Small intestine (tissue), 7 donors: ENCODE measurements at regions not wholly inside any gene's neighbourhood (a gene's known extent, or its start where the extent isn't known, plus 50 kb on each side); places are given as distances from the start of the nearest gene placed in this dataset.
"Not testable (repeated sequence)": the region's sequence is repeated elsewhere in the genome, so short reads cannot be mapped to it uniquely, and the experiment has no call there.

Experiments
- DNase-seq, 2 donors: peaks; one replicate each; pipeline versions ENCODE4 v3.0.0 to v3.0.0-alpha.2; 2013
- FAIRE-seq: peaks from 2 replicates; lab custom pipeline; 2012; peaks lifted over from hg19 to GRCh38; lab: Jason Lieb, UNC
- H3K27ac ChIP-seq, 3 donors: one replicate each; pipeline ENCODE4 v1.5.1; 2013; ENCODE audit warnings: low read length in 2 of 3, mild to moderate bottlenecking in 2 of 3, control low read depth in 1 of 3, inconsistent platforms in 1 of 3, low read depth in 1 of 3, moderate library complexity in 1 of 3
- H3K27me3 ChIP-seq, 3 donors: one replicate each; pipeline ENCODE4 v1.6.1; 2013; ENCODE audit warnings: low read length in 3 of 3, inconsistent platforms in 1 of 3; ENCODE audit not compliant: control insufficient read depth in 3 of 3, insufficient read depth in 3 of 3
- H3K36me3 ChIP-seq, 3 donors: one replicate each; pipeline ENCODE4 v1.6.1; 2013; ENCODE audit warnings: low read length in 3 of 3, inconsistent platforms in 1 of 3, low read depth in 1 of 3, mild to moderate bottlenecking in 1 of 3, moderate library complexity in 1 of 3; ENCODE audit not compliant: control insufficient read depth in 3 of 3, insufficient read depth in 2 of 3
- H3K4me1 ChIP-seq, 3 donors: one replicate each; pipeline ENCODE4 v1.6.1; 2013; ENCODE audit warnings: low read length in 2 of 3, inconsistent platforms in 1 of 3, low read depth in 1 of 3, mild to moderate bottlenecking in 1 of 3, moderate library complexity in 1 of 3; ENCODE audit not compliant: control insufficient read depth in 3 of 3, insufficient read depth in 2 of 3
- H3K4me3 ChIP-seq, 3 donors: one replicate each; pipeline ENCODE4 v1.5.1; 2013; ENCODE audit warnings: low read length in 3 of 3, control low read depth in 1 of 3, inconsistent platforms in 1 of 3, low read depth in 1 of 3, mild to moderate bottlenecking in 1 of 3, moderate library complexity in 1 of 3
- H3K9me3 ChIP-seq, 2 donors: one replicate each; pipeline ENCODE4 v1.6.1; 2013; ENCODE audit warnings: low read depth in 1 of 2, low read length in 1 of 2; ENCODE audit not compliant: control insufficient read depth in 2 of 2, insufficient read depth in 1 of 2
- WGBS, 3 donors: extraction: QIAGEN DNeasy Blood & Tissue Kit; methylation state at CpG; one replicate each; pipeline ENCODE4 v1.1.7; 2013; 5-methylcytosine and 5-hydroxymethylcytosine counted together
- donor health status: healthy with polysubstance abuse.
- donor health status: control.
- donor health status: control.
- donor health status: Bipolar disorder and iron deficiency.
- donor health status: healthy.

DNA sequence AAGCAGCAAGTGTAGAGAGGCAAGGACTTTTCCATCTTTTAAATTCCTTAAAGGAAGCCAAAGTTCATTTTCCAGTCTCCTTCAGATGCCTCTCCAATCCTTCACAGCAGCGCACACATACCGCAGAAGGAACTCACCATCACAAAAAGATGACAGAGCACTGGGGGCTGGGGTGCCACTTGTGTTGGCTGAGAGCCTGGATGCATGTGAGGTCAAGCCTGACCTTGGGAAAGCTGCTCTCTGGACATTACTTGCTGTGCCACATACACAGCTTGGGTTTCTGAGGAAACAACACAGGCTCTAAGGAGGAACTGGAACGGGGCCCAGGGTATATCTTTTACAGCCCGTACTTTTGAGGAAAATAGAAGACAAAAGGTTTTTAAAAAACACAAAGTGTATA lies 364.3 kb upstream of the MEX3C start:
- Histone ChIP-seq H3K9me3 (no peaks in the 10 kb centered on the region), H3K27me3 (peaks cover 0 to 2% (median 0%) of the 10 kb centered on the region in 3 donors), H3K36me3 (no peaks in the 10 kb centered on the region), H3K4me3 (no peak overlapping the region), H3K4me1 (no peaks in the 10 kb centered on the region), H3K27ac (no peak overlapping the region)
- 80 to 87% (median 83%) methylated on average over 4 of the region's 4 CpGs for WGBS, 3 donors
- DNase-seq (no peak), FAIRE-seq (no peak)

DNA sequence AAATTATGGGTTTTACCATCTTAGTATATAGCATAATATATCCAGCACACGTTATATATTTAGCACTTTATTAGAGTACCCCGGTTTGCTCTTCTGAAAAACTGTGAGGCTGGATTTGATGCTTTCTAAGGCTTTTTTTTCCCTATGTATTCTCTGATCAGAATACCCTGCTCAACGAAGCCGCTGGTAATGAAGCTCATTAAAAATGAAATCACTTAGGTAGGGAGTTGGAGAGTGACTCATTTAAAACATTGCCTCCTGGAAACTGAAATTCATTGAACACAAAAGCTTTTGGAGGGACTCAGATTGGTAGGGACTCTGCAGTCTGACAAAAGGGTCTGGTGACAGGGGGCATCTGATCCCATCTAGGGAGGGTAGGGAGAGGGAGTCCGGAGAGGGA lies 365.4 kb upstream of the MEX3C start:
- no peak overlapping the region for H3K4me3 ChIP-seq
- FAIRE-seq = no peak
- 61 to 80% (median 65%) methylated on average over 5 of the region's 5 CpGs for WGBS, 3 donors

DNA sequence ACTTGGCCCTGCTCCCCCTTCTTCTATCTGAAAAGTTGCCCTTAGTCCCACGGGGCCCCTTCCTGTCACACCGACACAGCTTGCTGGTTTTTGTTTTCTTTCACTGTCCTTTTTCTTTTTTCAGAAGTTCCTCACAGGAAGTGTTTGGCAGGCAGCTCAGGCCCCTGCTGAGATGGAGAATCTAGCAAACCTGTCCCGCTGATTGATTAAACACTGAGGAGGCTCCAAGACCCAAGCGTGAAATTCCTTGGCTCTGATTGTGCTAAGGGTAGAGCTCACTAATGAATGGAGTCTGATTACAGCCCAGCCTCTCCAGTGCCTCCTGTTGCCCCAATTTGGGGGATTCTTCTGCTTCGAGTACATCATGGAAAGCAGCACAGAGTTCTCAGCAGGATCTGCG lies 365.9 kb upstream of the MEX3C start:
- WGBS, 3 donors = 40 to 58% (median 50%) methylated on average over 6 of the region's 6 CpGs
- FAIRE-seq (no peak), DNase-seq (no peak)
- Histone ChIP-seq H3K4me1 (no peaks in the 10 kb centered on the region), H3K9me3 (no peaks in the 10 kb centered on the region), H3K36me3 (no peaks in the 10 kb centered on the region), H3K27me3 (peaks cover 0 to 2% (median 0%) of the 10 kb centered on the region in 3 donors), H3K27ac (no peak overlapping the region), H3K4me3 (no peak overlapping the region)

More for the DNA sequence above, 365.4 kb upstream of the MEX3C start:
- no peaks in the 10 kb centered on the region for H3K9me3 ChIP-seq
- no peak overlapping the region for H3K27ac ChIP-seq
- H3K4me1 ChIP-seq = no peaks in the 10 kb centered on the region
- no peak for DNase-seq
- H3K36me3 ChIP-seq = no peaks in the 10 kb centered on the region
- H3K27me3 ChIP-seq = peaks cover 0 to 2% (median 0%) of the 10 kb centered on the region in 3 donors

DNA sequence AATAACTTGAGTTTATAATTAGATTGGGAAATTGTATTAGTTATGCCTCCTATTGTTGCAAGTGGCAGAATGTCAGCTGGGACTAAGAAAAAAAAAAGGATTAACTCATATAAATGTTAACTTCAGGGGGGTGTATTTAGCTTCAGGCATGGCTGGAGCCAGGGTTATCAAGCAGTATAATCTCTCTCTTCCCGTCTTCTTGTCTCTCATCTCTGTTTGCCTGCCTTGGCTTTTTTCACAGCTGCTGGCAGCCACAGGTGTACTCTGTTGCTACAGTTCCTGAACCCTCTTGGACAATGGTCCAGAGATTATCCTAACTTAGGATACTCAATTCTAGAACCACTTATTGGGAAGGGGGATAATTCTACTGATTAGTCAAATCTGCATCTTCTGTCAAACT lies 370.7 kb upstream of the MEX3C start:
- Histone ChIP-seq H3K4me3 (no peak overlapping the region), H3K4me1 (no peaks in the 10 kb centered on the region), H3K36me3 (no peaks in the 10 kb centered on the region), H3K27me3 (peaks cover 0 to 2% (median 0%) of the 10 kb centered on the region in 3 donors), H3K9me3 (no peaks in the 10 kb centered on the region), H3K27ac (no peak overlapping the region)
- FAIRE-seq = no peak
- no peak for DNase-seq
- WGBS, 3 donors = 8 to 37% (median 35%) methylated on average over 1 of the region's 1 CpG

DNA sequence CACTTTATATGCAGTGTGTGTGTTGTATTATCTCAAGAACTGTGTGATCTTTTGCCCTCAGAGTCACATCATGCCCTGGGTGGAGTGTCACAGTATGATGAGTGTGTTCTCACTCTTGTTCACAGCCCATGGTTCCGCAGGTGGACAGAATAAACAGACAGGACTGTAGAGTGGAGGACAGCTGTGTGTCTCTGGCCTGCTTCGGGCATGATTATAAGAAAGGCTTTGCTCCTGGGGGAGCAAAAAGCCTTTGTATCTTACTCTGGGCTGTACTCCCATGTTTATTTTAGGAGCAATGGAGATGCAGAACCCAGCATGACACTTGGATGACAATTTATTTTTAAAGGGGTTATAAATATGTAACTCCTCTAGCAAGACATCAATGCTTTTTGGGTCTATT lies 371.7 kb upstream of the MEX3C start:
- peaks cover 0 to 2% (median 0%) of the 10 kb centered on the region in 3 donors for H3K27me3 ChIP-seq
- H3K36me3 ChIP-seq = no peaks in the 10 kb centered on the region
- FAIRE-seq = no peak
- DNase-seq = no peak
- WGBS, 3 donors = 59 to 68% (median 60%) methylated on average over 2 of the region's 2 CpGs
- H3K27ac ChIP-seq = no peak overlapping the region
- no peaks in the 10 kb centered on the region for H3K9me3 ChIP-seq
- no peaks in the 10 kb centered on the region for H3K4me1 ChIP-seq
- H3K4me3 ChIP-seq = no peak overlapping the region

DNA sequence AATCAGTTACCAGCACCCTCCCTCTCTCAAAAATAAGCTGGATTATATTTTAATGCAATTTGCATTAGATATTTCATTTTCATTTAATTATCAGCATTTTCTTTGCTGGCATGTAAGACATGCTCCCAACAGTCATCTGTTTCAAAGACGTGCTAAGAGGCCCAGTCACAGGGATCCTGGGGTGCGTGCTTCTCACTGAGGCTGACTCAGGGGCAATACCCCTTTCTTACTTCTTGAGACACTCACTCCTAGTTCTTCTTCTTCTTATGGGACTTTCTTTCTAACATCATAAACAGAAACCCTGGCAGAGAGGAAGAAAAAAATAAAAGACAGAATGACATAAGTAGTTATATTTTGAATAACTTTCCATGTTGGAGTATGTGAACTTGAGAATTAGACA lies 372.1 kb upstream of the MEX3C start:
- DNase-seq (no peak), FAIRE-seq (no peak)
- Histone ChIP-seq H3K4me3 (no peak overlapping the region), H3K27me3 (peaks cover 0 to 2% (median 0%) of the 10 kb centered on the region in 3 donors), H3K27ac (no peak overlapping the region), H3K9me3 (no peaks in the 10 kb centered on the region), H3K4me1 (no peaks in the 10 kb centered on the region), H3K36me3 (no peaks in the 10 kb centered on the region)
- 60 to 76% (median 66%) methylated on average over 2 of the region's 2 CpGs for WGBS, 3 donors

DNA sequence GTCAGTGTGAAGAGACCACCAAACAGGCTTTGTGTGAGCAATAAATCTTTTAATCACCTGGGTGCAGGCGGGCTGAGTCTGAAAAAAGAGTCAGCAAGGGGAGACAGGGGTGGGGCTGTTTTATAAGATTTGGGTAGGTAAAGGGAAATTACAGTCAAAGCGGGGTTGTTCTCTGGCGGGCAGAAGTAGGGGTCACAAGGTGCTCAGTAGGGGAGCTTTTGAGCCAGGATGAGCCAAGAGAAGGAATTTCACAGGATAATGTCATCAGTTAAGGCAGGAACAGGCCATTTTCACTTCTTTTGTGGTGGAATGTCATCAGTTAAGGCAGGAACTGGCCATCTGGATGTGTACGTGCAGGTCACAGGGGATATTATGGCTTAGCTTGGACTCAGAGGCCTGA lies 372.6 kb upstream of the MEX3C start:
- not testable (repeated sequence) for H3K36me3 ChIP-seq, H3K27me3 ChIP-seq, FAIRE-seq, DNase-seq, H3K27ac ChIP-seq, H3K9me3 ChIP-seq, H3K4me3 ChIP-seq, H3K4me1 ChIP-seq
- 72 to 82% (median 73%) methylated on average over 4 of the region's 4 CpGs for WGBS, 3 donors

DNA sequence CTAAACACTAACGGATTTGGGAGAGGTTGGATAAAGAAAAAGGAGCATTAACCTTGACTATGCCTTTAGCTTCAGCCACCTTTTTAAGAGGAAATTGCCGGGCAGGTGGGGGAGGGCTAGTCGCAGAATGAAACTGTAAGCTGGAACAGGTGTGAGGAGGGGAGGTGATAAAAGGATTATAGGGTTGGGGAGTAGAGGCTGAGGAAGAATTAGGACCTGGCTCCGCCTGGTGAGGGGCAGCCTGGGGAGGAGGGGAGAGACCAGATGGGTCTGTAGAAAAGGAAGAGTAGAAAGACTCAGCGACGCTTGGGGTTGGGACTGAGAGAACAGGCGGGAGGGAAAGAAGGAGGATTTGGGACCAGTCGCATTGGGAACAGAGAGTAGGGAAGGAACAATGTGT lies 376.4 kb upstream of the MEX3C start:
- H3K4me3 ChIP-seq = not testable (repeated sequence)

DNA sequence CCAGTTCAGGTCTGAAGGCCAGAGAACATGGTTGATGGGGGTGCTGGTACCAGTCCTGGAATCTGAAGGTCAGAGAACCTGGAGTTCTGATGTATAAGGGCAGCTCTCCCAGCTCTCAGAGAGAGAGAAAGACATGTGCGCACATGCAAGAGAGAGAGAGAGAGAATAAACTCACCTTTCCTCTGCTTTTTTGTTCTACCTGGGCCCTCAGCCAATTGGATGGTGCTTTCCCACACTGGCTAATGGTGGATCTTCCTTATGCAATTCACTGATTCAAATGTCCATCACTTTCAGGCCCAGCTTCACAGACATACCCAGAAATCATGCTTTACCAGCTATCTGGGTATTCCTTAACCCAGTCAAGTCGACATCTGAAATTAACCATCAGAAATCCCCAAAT lies 377.7 kb upstream of the MEX3C start:
- Histone ChIP-seq H3K27me3 (peaks cover 0 to 4% (median 0%) of the 10 kb centered on the region in 3 donors), H3K27ac (no peak overlapping the region), H3K4me3 (no peak overlapping the region), H3K36me3 (no peaks in the 10 kb centered on the region), H3K9me3 (peaks cover 0 to 3% of the 10 kb centered on the region in 2 donors), H3K4me1 (no peaks in the 10 kb centered on the region)
- 83 to 96% (median 91%) methylated on average over 2 of the region's 2 CpGs for WGBS, 3 donors
- FAIRE-seq = no peak
- DNase-seq = no peak

More for the DNA sequence above, 376.4 kb upstream of the MEX3C start:
- not testable (repeated sequence) for DNase-seq, FAIRE-seq, H3K9me3 ChIP-seq, H3K27me3 ChIP-seq, H3K27ac ChIP-seq, H3K4me1 ChIP-seq, H3K36me3 ChIP-seq
- WGBS, 3 donors = 53 to 68% (median 57%) methylated on average over 7 to 8 of the region's 8 CpGs
